ENCODE measurements at regions not wholly inside any gene's neighbourhood (a gene's known extent, or its start where the extent isn't known, plus 50 kb on each side); places are given as distances from the start of the nearest gene placed in this dataset.
"Not testable (repeated sequence)": the region's sequence is repeated elsewhere in the genome, so short reads cannot be mapped to it uniquely, and the experiment has no call there.

- no peak for DNase-seq
Measured at GRCh38 chr1:30008998-30009657, 714.3 kb downstream of the MATN1 start.

- no peak for DNase-seq
Measured at GRCh38 chr1:30008372-30008997, 714.9 kb downstream of the MATN1 start.

GRCh38 chr1:30005972-30006619 is 717.3 kb downstream of the MATN1 start:
- no peak for DNase-seq

GRCh38 chr1:30001732-30002039 is 721.7 kb downstream of the MATN1 start:
- no peak for DNase-seq

GRCh38 chr1:30001011-30001731 is 722.2 kb downstream of the MATN1 start:
- no peak for DNase-seq

GRCh38 chr1:30000266-30000665 is 723.1 kb downstream of the MATN1 start:
- no peak for DNase-seq

- DNase-seq = no peak
Measured at GRCh38 chr1:29999595-29999994, 723.8 kb downstream of the MATN1 start.

GRCh38 chr1:29998686-29999085 is 724.7 kb downstream of the MATN1 start:
- DNase-seq = no peak

- not testable (repeated sequence) for DNase-seq
Measured at GRCh38 chr1:29997818-29998217, 725.6 kb downstream of the MATN1 start.

GRCh38 chr1:29993950-29994349 is 729.4 kb downstream of the MATN1 start:
- DNase-seq = no peak

GRCh38 chr1:29991815-29992214 is 731.6 kb downstream of the MATN1 start:
- no peak for DNase-seq

GRCh38 chr1:29991025-29991424 is 732.4 kb downstream of the MATN1 start:
- DNase-seq = no peak

- DNase-seq = no peak
Measured at GRCh38 chr1:29990304-29990703, 733.1 kb downstream of the MATN1 start.

GRCh38 chr1:29986986-29987385 is 736.4 kb downstream of the MATN1 start:
- no peak for DNase-seq

- no peak for DNase-seq
Measured at GRCh38 chr1:29985606-29985945, 737.8 kb downstream of the MATN1 start.

- DNase-seq = no peak
Measured at GRCh38 chr1:29984862-29985605, 738.4 kb downstream of the MATN1 start.

- no peak for DNase-seq
Measured at GRCh38 chr1:29984166-29984861, 739.1 kb downstream of the MATN1 start.

- no peak for DNase-seq
Measured at GRCh38 chr1:29983321-29983720, 740.1 kb downstream of the MATN1 start.

GRCh38 chr1:29981586-29982239 is 741.7 kb downstream of the MATN1 start:
- no peak for DNase-seq

- no peak for DNase-seq
Measured at GRCh38 chr1:29977550-29977949, 741.2 kb downstream of the PTPRU start.

GRCh38 chr1:29975036-29975694 is 738.8 kb downstream of the PTPRU start:
- DNase-seq = no peak

Measured in CD4-positive, alpha-beta T cell treated with Interleukin-1 beta for 1 hour (primary cell).